ENCODE measurements at regions not wholly inside any gene's neighbourhood (a gene's known extent, or its start where the extent isn't known, plus 50 kb on each side); places are given as distances from the start of the nearest gene placed in this dataset.
A peak's percentile ranks its signal among the peaks of the same experiment; 100 is the strongest.

DNA sequence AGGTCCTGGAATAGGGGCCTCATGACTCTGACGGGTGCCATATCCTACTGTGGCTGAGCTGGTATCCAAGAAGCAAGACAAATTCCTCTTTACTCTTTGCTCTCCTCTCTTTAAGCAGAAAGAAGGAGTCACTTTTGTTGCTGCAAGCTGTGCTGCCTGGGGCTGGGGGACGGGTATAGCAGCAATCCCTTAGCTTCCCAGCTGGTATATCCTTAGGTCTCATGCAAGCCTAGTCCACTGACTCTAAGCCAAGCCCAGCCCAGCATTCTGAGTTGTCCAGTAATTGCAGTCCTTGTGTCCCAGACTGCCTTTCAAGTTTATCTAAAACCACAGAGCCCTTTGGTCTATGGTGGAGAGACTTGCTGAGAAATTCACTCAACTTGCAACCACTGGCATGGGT lies 893.0 kb upstream of the PRR20A start:
- no peak overlapping the region for H3K4me3 ChIP-seq (ENCODE audit: low read length)
- H3K27me3 ChIP-seq (ENCODE audit: control insufficient read depth, insufficient read depth, low read length) = no peaks in the 10 kb centered on the region
- no peaks in the 10 kb centered on the region for H3K9me3 ChIP-seq (ENCODE audit: control insufficient read depth, low read depth, low read length)
- no peaks in the 10 kb centered on the region for H3K4me1 ChIP-seq (ENCODE audit: control insufficient read depth, low read depth, low read length)
- no peak overlapping the region for H3K27ac ChIP-seq (ENCODE audit: low read length)
- H3K36me3 ChIP-seq (ENCODE audit: control insufficient read depth, low read depth, low read length) = no peaks in the 10 kb centered on the region
- no peak overlapping the region for H3K9ac ChIP-seq (ENCODE audit: low read length)

DNA sequence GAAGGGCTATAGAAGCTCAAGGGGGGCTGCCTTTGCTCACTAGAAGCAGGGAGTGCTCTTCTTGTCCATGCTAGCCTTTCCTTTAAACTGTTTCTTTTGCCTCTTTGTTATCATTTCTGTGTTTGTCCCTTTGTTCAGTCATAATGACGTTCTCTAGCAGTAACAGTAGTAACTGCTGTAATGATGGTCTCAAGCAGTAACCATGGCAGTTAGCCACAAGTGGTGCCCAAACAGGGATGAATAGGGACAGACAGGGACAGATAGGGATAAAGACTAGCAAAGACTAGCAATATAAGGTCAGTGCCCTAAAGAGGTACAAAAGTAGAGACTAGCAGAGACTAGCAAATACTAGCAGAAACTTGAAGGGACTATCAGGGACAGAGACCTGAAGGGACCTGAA lies 869.0 kb upstream of the PRR20A start:
- H3K9ac ChIP-seq (ENCODE audit: low read length) = no peak overlapping the region
- H3K27me3 ChIP-seq (ENCODE audit: control insufficient read depth, insufficient read depth, low read length) = no peaks in the 10 kb centered on the region
- H3K36me3 ChIP-seq (ENCODE audit: control insufficient read depth, low read depth, low read length) = no peaks in the 10 kb centered on the region
- H3K4me3 ChIP-seq (ENCODE audit: low read length) = no peak overlapping the region
- H3K27ac ChIP-seq (ENCODE audit: low read length) = no peak overlapping the region
- H3K4me1 ChIP-seq (ENCODE audit: control insufficient read depth, low read depth, low read length) = no peaks in the 10 kb centered on the region
- no peaks in the 10 kb centered on the region for H3K9me3 ChIP-seq (ENCODE audit: control insufficient read depth, low read depth, low read length)

DNA sequence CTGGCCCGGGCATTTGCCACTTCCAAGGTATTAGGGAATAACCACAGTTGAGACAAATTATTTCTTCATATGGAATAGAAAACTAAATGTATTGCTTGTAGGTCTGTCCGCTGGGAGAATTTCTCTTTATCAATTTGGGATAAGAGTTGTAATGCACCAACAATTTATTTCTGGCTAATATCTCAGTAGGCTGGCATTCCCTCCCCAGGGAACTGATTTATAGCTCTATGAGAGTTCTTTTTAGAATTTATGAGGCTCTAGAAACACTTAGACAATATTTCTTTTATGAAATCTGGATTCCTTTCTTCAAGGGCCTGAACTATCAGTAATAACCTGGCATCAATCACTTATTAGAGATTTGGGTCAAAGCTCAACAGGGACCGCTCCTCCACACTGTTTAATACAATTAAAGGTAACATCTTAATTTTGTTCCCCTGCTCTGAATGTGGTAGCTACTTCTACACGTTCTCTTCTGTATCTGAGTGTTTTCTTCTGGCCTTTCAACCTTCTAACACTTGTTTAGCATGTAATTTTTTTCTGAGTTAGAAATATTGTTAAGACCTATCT lies 857.4 kb upstream of the PRR20A start:
- Histone ChIP-seq H3K36me3 (ENCODE audit: control insufficient read depth, low read depth, low read length) (no peaks in the 10 kb centered on the region), H3K4me3 (ENCODE audit: low read length) (no peak overlapping the region), H3K4me1 (ENCODE audit: control insufficient read depth, low read depth, low read length) (no peaks in the 10 kb centered on the region), H3K9ac (ENCODE audit: low read length) (no peak overlapping the region), H3K27me3 (ENCODE audit: control insufficient read depth, insufficient read depth, low read length) (no peaks in the 10 kb centered on the region), H3K9me3 (ENCODE audit: control insufficient read depth, low read depth, low read length) (no peaks in the 10 kb centered on the region), H3K27ac (ENCODE audit: low read length) (no peak overlapping the region)

DNA sequence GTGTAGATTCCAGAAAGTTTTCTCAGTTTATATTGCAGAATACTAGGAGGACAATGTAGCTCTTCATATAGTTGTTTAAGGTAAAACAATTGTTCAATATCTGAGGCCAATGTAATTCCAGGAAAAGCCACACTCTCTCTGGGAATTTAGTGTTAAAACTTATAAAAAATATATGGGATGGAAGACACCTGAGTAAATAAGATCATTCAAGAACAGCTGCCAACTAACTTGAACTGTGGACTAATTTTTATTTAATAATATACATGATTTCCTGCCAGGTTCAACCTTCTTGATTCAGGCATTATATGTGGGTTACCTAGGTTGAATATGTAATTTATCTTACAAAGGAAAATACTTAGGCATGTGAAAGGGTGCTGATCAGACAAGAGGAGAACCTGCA lies 841.1 kb upstream of the PRR20A start:
- Histone ChIP-seq H3K27me3 (ENCODE audit: control insufficient read depth, insufficient read depth, low read length) (no peaks in the 10 kb centered on the region), H3K4me3 (ENCODE audit: low read length) (no peak overlapping the region), H3K9me3 (ENCODE audit: control insufficient read depth, low read depth, low read length) (no peaks in the 10 kb centered on the region), H3K36me3 (ENCODE audit: control insufficient read depth, low read depth, low read length) (no peaks in the 10 kb centered on the region), H3K4me1 (ENCODE audit: control insufficient read depth, low read depth, low read length) (no peaks in the 10 kb centered on the region), H3K27ac (ENCODE audit: low read length) (no peak overlapping the region), H3K9ac (ENCODE audit: low read length) (no peak overlapping the region)

DNA sequence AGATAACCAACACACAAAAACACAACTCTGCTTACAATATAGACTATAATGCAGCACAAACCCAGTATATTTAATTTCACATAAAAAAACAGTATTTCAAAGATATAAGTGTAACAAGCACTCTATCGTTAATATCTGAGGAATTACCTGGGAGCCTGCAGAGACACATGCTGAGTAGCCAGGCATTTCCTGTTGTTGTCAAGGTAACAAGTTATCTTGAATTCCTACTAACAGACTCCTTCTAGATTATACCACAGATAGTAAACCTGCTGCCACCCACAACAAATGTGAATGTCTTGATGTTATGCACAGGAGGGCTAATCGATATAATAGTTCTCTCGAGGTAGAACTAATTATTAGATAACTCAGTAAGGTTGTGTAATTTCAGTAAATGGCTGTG lies 826.0 kb upstream of the PRR20A start:
- Histone ChIP-seq H3K9me3 (ENCODE audit: control insufficient read depth, low read depth, low read length) (no peaks in the 10 kb centered on the region), H3K9ac (ENCODE audit: low read length) (no peak overlapping the region)

DNA sequence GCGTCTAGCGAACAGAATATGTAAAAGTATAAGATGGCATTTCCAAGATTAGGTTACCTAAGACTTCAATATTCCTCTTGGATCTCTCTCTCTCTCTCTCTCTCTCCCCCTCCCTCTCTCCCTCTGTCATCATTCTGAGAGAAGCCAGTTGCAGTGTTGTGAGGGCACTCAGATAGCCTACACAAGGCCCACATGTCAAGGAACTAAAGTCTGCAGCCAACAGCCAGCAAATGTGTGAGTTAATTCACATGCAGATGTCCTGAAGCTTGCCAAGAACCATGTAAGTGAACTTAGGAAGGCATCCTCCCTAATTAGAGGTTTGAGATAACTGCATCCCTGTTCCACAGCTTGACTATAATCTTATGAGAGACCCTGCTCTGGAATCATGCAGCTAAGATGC lies 822.9 kb upstream of the PRR20A start:
- Histone ChIP-seq H3K27ac (ENCODE audit: low read length) (no peak overlapping the region), H3K9ac (ENCODE audit: low read length) (no peak overlapping the region), H3K27me3 (ENCODE audit: control insufficient read depth, insufficient read depth, low read length) (no peaks in the 10 kb centered on the region), H3K4me3 (ENCODE audit: low read length) (peak overlapping the region; percentile 6), H3K36me3 (ENCODE audit: control insufficient read depth, low read depth, low read length) (no peaks in the 10 kb centered on the region), H3K4me1 (ENCODE audit: control insufficient read depth, low read depth, low read length) (peaks cover 22% of the 10 kb centered on the region), H3K9me3 (ENCODE audit: control insufficient read depth, low read depth, low read length) (no peaks in the 10 kb centered on the region)

More for the DNA sequence above, 826.0 kb upstream of the PRR20A start:
- H3K4me3 ChIP-seq (ENCODE audit: low read length) = no peak overlapping the region
- H3K27me3 ChIP-seq (ENCODE audit: control insufficient read depth, insufficient read depth, low read length) = no peaks in the 10 kb centered on the region
- H3K36me3 ChIP-seq (ENCODE audit: control insufficient read depth, low read depth, low read length) = no peaks in the 10 kb centered on the region
- no peak overlapping the region for H3K27ac ChIP-seq (ENCODE audit: low read length)
- peaks cover 22% of the 10 kb centered on the region for H3K4me1 ChIP-seq (ENCODE audit: control insufficient read depth, low read depth, low read length)

DNA sequence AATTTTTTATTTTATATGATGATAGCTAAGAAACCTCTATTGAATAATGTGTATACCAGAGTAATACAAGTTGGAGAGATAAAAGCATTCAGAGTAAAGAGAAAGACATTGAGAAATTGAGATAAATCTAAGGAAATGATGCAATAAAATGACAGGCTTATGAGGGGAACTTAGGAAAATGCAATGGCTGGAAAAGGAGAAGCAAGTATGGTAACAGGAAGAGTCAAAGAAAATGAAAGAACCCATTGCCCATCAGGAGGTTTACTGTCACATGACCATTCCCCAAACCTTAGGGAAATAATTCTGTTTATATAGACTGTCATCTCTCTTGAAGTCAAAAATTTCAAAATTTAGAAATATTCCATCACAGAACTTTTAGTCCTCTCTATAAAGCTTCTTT lies 808.0 kb upstream of the PRR20A start:
- no peaks in the 10 kb centered on the region for H3K4me1 ChIP-seq (ENCODE audit: control insufficient read depth, low read depth, low read length)
- no peak overlapping the region for H3K9ac ChIP-seq (ENCODE audit: low read length)
- H3K4me3 ChIP-seq (ENCODE audit: low read length) = no peak overlapping the region

DNA sequence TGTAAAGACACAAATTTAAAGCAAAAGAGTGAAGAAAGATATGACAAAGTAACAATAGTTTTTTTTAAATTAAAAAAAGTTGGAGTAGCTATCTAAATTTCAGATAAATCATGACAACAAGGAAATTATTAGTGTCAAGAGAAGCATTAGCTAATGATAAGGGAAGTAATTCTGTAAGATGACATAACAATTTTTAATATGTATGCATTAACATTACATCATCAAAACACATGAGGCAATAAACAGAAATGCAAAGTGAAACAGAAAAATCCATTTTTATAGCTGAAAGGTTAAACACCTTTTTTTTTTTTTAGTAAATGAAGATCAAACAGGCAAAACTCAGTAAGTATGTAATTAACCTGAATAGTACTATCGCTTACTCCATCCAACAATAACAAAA lies 804.9 kb upstream of the PRR20A start:
- Histone ChIP-seq H3K9me3 (ENCODE audit: control insufficient read depth, low read depth, low read length) (no peaks in the 10 kb centered on the region), H3K36me3 (ENCODE audit: control insufficient read depth, low read depth, low read length) (no peaks in the 10 kb centered on the region), H3K9ac (ENCODE audit: low read length) (no peak overlapping the region), H3K27ac (ENCODE audit: low read length) (no peak overlapping the region), H3K4me1 (ENCODE audit: control insufficient read depth, low read depth, low read length) (no peaks in the 10 kb centered on the region), H3K27me3 (ENCODE audit: control insufficient read depth, insufficient read depth, low read length) (no peaks in the 10 kb centered on the region), H3K4me3 (ENCODE audit: low read length) (no peak overlapping the region)

More for the DNA sequence above, 808.0 kb upstream of the PRR20A start:
- Histone ChIP-seq H3K27ac (ENCODE audit: low read length) (no peak overlapping the region), H3K9me3 (ENCODE audit: control insufficient read depth, low read depth, low read length) (no peaks in the 10 kb centered on the region), H3K36me3 (ENCODE audit: control insufficient read depth, low read depth, low read length) (no peaks in the 10 kb centered on the region), H3K27me3 (ENCODE audit: control insufficient read depth, insufficient read depth, low read length) (no peaks in the 10 kb centered on the region)

DNA sequence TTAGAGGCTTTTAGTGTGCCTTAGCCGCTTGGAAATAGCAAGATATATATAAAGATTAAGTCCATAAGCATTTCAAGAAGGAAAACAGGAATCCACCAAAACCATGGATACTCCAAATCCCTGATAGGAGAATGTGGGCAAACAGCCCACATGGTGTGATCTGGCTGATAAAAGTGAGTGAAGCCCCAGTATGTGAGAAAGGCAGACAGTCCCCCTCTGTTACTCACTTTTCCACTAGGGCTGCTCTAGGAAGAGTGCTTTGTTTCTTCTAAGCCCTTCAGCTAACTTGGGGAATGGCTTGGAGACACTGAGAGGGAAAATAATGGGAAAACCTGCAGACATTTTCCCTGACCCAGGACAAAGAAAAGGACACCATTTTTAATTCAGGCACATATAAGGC lies 802.3 kb upstream of the PRR20A start:
- H3K4me1 ChIP-seq (ENCODE audit: control insufficient read depth, low read depth, low read length) = no peaks in the 10 kb centered on the region
- no peak overlapping the region for H3K9ac ChIP-seq (ENCODE audit: low read length)
- no peaks in the 10 kb centered on the region for H3K9me3 ChIP-seq (ENCODE audit: control insufficient read depth, low read depth, low read length)
- no peak overlapping the region for H3K27ac ChIP-seq (ENCODE audit: low read length)
- H3K4me3 ChIP-seq (ENCODE audit: low read length) = no peak overlapping the region
- no peaks in the 10 kb centered on the region for H3K36me3 ChIP-seq (ENCODE audit: control insufficient read depth, low read depth, low read length)
- H3K27me3 ChIP-seq (ENCODE audit: control insufficient read depth, insufficient read depth, low read length) = no peaks in the 10 kb centered on the region

DNA sequence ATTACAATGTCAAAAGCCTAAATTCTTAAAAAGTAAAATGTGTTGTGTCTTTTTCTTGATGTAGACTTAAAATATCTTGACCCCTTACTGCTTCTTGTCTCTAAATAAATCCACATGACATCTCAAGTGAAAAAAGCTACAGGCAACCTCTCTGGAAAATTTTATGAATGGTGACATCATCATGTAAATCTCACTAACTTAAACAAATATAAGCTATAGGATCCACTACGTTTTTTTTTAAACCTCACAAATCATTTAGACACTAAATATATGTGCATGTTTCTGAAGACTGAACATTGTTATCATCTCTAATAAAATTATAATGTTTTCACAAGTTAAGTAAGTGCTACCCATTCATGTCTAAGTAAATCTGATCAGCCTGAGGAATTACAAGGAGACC lies 793.7 kb upstream of the PRR20A start:
- no peak overlapping the region for H3K9ac ChIP-seq (ENCODE audit: low read length)

DNA sequence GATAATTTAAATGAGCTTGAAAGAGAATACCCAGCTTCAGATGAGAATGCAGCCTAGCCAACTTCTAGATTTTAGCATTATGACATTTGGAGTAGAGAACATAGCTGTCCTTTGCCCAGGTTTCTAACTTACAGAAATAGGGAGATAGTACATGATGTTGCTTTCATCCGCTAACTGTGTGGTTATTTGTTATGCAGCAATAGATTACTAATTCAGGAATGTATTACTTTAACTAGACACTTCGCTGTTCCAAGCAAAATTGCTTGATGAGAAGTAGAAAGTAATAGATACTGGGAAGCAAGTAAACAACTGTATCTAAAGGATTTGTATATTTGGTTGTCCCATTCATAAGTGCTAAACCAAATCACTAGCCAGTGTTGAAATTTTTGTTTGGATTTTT lies 790.9 kb upstream of the PRR20A start:
- Histone ChIP-seq H3K27me3 (ENCODE audit: control insufficient read depth, insufficient read depth, low read length) (no peaks in the 10 kb centered on the region), H3K4me1 (ENCODE audit: control insufficient read depth, low read depth, low read length) (no peaks in the 10 kb centered on the region), H3K9me3 (ENCODE audit: control insufficient read depth, low read depth, low read length) (no peaks in the 10 kb centered on the region), H3K36me3 (ENCODE audit: control insufficient read depth, low read depth, low read length) (no peaks in the 10 kb centered on the region), H3K9ac (ENCODE audit: low read length) (no peak overlapping the region), H3K27ac (ENCODE audit: low read length) (no peak overlapping the region), H3K4me3 (ENCODE audit: low read length) (no peak overlapping the region)

More for the DNA sequence above, 793.7 kb upstream of the PRR20A start:
- Histone ChIP-seq H3K4me3 (ENCODE audit: low read length) (no peak overlapping the region), H3K27me3 (ENCODE audit: control insufficient read depth, insufficient read depth, low read length) (no peaks in the 10 kb centered on the region), H3K27ac (ENCODE audit: low read length) (no peak overlapping the region), H3K4me1 (ENCODE audit: control insufficient read depth, low read depth, low read length) (no peaks in the 10 kb centered on the region), H3K9me3 (ENCODE audit: control insufficient read depth, low read depth, low read length) (no peaks in the 10 kb centered on the region), H3K36me3 (ENCODE audit: control insufficient read depth, low read depth, low read length) (no peaks in the 10 kb centered on the region)

DNA sequence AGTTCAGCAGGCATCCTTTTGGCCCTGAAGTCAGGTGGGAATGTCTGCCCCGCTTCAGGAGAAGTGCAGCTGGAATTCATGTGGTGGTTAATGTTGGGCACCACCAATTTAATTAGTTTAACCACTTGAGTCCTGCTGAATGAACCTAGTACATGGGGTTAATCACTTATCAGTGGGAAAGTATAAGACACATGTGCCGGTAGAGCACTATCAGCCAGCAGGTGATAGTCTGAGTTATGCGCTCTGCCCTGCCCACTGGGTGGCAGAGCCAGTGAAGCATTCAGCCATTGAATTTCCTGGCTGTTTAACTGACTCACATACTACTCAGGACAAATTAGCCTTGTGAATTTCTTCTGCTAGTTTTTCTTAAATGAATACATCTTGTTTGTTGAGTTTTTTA lies 789.7 kb upstream of the PRR20A start:
- no peak overlapping the region for H3K27ac ChIP-seq (ENCODE audit: low read length)
- H3K4me1 ChIP-seq (ENCODE audit: control insufficient read depth, low read depth, low read length) = no peaks in the 10 kb centered on the region
- no peaks in the 10 kb centered on the region for H3K9me3 ChIP-seq (ENCODE audit: control insufficient read depth, low read depth, low read length)
- H3K9ac ChIP-seq (ENCODE audit: low read length) = no peak overlapping the region
- no peaks in the 10 kb centered on the region for H3K27me3 ChIP-seq (ENCODE audit: control insufficient read depth, insufficient read depth, low read length)
- H3K36me3 ChIP-seq (ENCODE audit: control insufficient read depth, low read depth, low read length) = no peaks in the 10 kb centered on the region
- H3K4me3 ChIP-seq (ENCODE audit: low read length) = no peak overlapping the region
